ENCODE measurements at regions not wholly inside any gene's neighbourhood (a gene's known extent, or its start where the extent isn't known, plus 50 kb on each side); places are given as distances from the start of the nearest gene placed in this dataset.

- TF ChIP-seq, protein P1, sequence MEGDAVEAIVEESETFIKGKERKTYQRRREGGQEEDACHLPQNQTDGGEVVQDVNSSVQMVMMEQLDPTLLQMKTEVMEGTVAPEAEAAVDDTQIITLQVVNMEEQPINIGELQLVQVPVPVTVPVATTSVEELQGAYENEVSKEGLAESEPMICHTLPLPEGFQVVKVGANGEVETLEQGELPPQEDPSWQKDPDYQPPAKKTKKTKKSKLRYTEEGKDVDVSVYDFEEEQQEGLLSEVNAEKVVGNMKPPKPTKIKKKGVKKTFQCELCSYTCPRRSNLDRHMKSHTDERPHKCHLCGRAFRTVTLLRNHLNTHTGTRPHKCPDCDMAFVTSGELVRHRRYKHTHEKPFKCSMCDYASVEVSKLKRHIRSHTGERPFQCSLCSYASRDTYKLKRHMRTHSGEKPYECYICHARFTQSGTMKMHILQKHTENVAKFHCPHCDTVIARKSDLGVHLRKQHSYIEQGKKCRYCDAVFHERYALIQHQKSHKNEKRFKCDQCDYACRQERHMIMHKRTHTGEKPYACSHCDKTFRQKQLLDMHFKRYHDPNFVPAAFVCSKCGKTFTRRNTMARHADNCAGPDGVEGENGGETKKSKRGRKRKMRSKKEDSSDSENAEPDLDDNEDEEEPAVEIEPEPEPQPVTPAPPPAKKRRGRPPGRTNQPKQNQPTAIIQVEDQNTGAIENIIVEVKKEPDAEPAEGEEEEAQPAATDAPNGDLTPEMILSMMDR (IDR thresholded peaks at IDR 0.05; ENCODE audit: low read length), result no peak
- no peak for TF ChIP-seq EZH2 (optimal IDR thresholded peaks at IDR 0.05; ENCODE audit: low read depth, low read length)
- no peak for TF ChIP-seq EZH2phosphoT487 (IDR thresholded peaks at IDR 0.05; ENCODE audit: low read length)
Observed at GRCh38 chr2:2848621-2849333, 517.7 kb upstream of the MYT1L start.

All from MM.1S (cell line).